ENCODE measurements at regions not wholly inside any gene's neighbourhood (a gene's known extent, or its start where the extent isn't known, plus 50 kb on each side); places are given as distances from the start of the nearest gene placed in this dataset.
"Not testable (repeated sequence)": the region's sequence is repeated elsewhere in the genome, so short reads cannot be mapped to it uniquely, and the experiment has no call there.

- no peak for DNase-seq
- no peaks in the 10 kb centered on the region for H3K27me3 Mint-ChIP-seq (ENCODE audit: insufficient read depth)
- no peak overlapping the region for H3K27ac Mint-ChIP-seq
- no peaks in the 10 kb centered on the region for H3K36me3 Mint-ChIP-seq (ENCODE audit: low read depth)
- H3K9me3 Mint-ChIP-seq: no peaks in the 10 kb centered on the region
- no peak for TF ChIP-seq CTCF (IDR thresholded peaks at IDR 0.05)
- H3K4me1 Mint-ChIP-seq (ENCODE audit: low read depth): no peaks in the 10 kb centered on the region
- H3K4me3 Mint-ChIP-seq: no peak overlapping the region
Observed at GRCh38 chr7:84855758-84856157, 331.1 kb downstream of the SEMA3D start.

DNA sequence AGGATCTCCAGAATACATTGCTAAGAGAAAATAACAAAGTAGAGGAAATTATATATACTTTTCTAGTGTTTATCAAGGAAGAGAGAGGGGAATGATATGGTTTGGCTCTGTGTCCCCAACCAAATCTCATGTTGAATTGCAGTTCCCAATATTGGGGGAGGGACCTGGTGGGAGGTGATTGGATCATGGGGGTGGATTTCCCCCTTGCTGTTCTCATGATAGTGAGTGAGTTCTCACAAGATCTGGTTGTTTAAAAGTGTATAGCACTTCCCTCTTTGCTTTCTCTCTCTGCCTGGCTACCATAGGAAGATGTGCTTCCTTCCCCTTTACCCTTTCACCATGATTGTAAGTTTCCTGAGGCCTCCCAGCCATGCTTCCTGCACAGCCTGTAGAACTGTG lies 337.9 kb downstream of the SEMA3D start:
- DNase-seq; H3K27me3 Mint-ChIP-seq (ENCODE audit: insufficient read depth); H3K36me3 Mint-ChIP-seq (ENCODE audit: low read depth); H3K4me1 Mint-ChIP-seq (ENCODE audit: low read depth); H3K9me3 Mint-ChIP-seq; H3K4me3 Mint-ChIP-seq; H3K27ac Mint-ChIP-seq: not testable (repeated sequence)

GRCh38 chr7:84848219-84848973 lies 338.5 kb downstream of the SEMA3D start:
- no peaks in the 10 kb centered on the region for H3K9me3 Mint-ChIP-seq

DNA sequence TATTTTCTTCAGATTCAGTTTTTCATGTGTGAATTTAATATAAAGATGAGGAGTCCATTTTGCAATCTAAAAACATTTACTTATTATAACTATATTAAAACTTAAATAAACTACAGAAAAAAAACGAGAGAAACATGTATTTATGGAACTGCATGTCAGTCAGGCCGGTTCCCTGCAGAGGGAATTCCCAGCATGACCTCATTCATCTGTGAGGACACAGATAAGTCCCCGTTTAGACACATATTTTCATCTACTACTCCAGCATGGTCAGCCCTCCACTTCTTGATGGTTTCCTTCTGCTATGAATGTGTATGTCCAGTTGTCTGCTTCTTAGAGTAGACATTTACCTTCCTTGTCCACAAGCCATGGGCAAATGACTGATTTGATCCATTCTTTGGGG lies 339.1 kb downstream of the SEMA3D start:
- no peak for TF ChIP-seq CTCF (IDR thresholded peaks at IDR 0.05)
- Mint-ChIP-seq H3K27me3 (ENCODE audit: insufficient read depth) (peaks cover 1% of the 10 kb centered on the region; the same call in 1 of the 2 replicates), H3K4me3 (no peak overlapping the region), H3K9me3 (no peaks in the 10 kb centered on the region), H3K4me1 (ENCODE audit: low read depth) (no peaks in the 10 kb centered on the region), H3K36me3 (ENCODE audit: low read depth) (no peaks in the 10 kb centered on the region), H3K27ac (no peak overlapping the region)
- DNase-seq: no peak

More at GRCh38 chr7:84848219-84848973, 338.5 kb downstream of the SEMA3D start:
- Mint-ChIP-seq H3K27me3 (ENCODE audit: insufficient read depth) (peaks cover 1% of the 10 kb centered on the region; the same call in 1 of the 2 replicates), H3K36me3 (ENCODE audit: low read depth) (no peaks in the 10 kb centered on the region), H3K4me1 (ENCODE audit: low read depth) (no peaks in the 10 kb centered on the region), H3K27ac (no peak overlapping the region), H3K4me3 (no peak overlapping the region)
- DNase-seq: no peak
- no peak for TF ChIP-seq CTCF (IDR thresholded peaks at IDR 0.05)

DNA sequence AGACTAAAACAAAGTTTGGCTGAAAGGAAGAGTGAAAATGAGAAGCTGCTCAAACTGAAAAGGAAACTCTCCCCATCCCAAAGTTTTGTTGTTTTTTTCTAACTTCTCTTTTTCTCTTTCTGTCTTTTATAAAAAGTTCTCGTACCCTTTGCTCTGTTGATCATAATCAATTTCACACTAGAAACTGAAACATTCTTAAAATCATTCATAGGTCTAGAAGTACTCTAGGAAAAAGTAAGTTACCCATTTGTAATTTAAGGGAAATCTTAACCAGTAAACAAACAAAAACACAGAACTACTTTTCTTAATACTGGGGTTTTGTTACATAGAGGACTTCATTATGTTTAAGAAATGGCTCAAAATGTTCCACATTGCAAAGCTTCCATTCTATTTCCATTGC lies 339.8 kb downstream of the SEMA3D start:
- no peak for TF ChIP-seq CTCF (IDR thresholded peaks at IDR 0.05)
- Mint-ChIP-seq H3K27ac (no peak overlapping the region), H3K4me3 (no peak overlapping the region), H3K36me3 (ENCODE audit: low read depth) (no peaks in the 10 kb centered on the region), H3K9me3 (no peaks in the 10 kb centered on the region), H3K4me1 (ENCODE audit: low read depth) (no peaks in the 10 kb centered on the region), H3K27me3 (ENCODE audit: insufficient read depth) (peaks cover 1% of the 10 kb centered on the region; the same call in 1 of the 2 replicates)
- DNase-seq: no peak

DNA sequence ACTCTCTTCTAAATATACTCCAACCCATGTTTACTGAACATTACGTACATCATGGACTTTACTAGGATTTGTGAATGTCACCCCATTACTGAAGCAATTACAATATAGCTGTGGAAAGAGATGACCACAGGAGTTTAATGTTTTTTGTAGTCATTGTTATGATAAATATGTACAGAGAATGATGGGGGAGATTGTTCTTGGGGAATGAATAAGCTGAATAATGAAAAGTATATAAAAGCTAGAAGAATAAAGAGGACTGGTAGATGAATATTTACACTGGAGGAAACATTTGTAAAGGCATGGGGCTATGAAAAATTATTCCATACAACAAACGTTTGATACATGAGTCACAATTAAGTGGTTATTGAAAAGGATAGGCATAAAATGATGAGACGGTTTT lies 340.9 kb downstream of the SEMA3D start:
- no peak overlapping the region for H3K27ac Mint-ChIP-seq
- H3K4me3 Mint-ChIP-seq: no peak overlapping the region
- peaks cover 1% of the 10 kb centered on the region; the same call in 1 of the 2 replicates for H3K27me3 Mint-ChIP-seq (ENCODE audit: insufficient read depth)
- no peaks in the 10 kb centered on the region for H3K36me3 Mint-ChIP-seq (ENCODE audit: low read depth)
- no peak for TF ChIP-seq CTCF (IDR thresholded peaks at IDR 0.05)
- H3K4me1 Mint-ChIP-seq (ENCODE audit: low read depth): peaks cover 10% of the 10 kb centered on the region
- DNase-seq: no peak
- no peaks in the 10 kb centered on the region for H3K9me3 Mint-ChIP-seq

All from HFFc6 (cell line).